Right lobe of liver (tissue), 6 donors: ENCODE measurements at regions not wholly inside any gene's neighbourhood (a gene's known extent, or its start where the extent isn't known, plus 50 kb on each side); places are given as distances from the start of the nearest gene placed in this dataset.

Source experiments
- ATAC-seq, 4 donors: fragments of 200-7000 bp; cut with Tn5 transposase; one replicate each; pipeline ENCODE4 v1.9.1; 2020; ENCODE audit warnings: mild to moderate bottlenecking in 4 of 4, moderate library complexity in 4 of 4
- DNase-seq, 3 donors: peaks; one replicate each; pipeline ENCODE4 v3.0.0-alpha.2; 2020
- H3K27ac ChIP-seq, 3 donors: fragments of 200-600 bp; one replicate each; pipeline ENCODE4 v1.8.0; 2022
- H3K27me3 ChIP-seq, 2 donors: fragments of 200-600 bp; one replicate each; pipeline ENCODE4 v1.8.0; 2022
- H3K36me3 ChIP-seq, 4 donors: fragments of 200-600 bp; sonication (generic) in 1 of 4; one replicate each; pipeline versions ENCODE4 v1.5.1 to v1.8.0; 2017 to 2022; ENCODE audit warnings: control low read depth in 1 of 4
- H3K4me1 ChIP-seq, 4 donors: fragments of 200-600 bp; sonication (generic) in 1 of 4; one replicate each; pipeline versions ENCODE4 v1.5.1 to v1.8.0; 2017 to 2022; ENCODE audit warnings: control low read depth in 1 of 4
- H3K4me3 ChIP-seq, 3 donors: fragments of 200-600 bp; one replicate each; pipeline ENCODE4 v1.8.0; 2022
- H3K9me3 ChIP-seq, 4 donors: fragments of 200-600 bp; sonication (generic) in 1 of 4; one replicate each; pipeline versions ENCODE4 v1.5.1 to v1.8.0; 2017 to 2022; ENCODE audit warnings: control low read depth in 1 of 4
- POLR2A ChIP-seq: fragments of 450-650 bp; IDR thresholded peaks from one replicate; pipeline ENCODE4 v1.6.1; 2017; ENCODE audit warnings: antibody characterized with exemption, mild to moderate bottlenecking
- WGBS: methylation state at CpG from one replicate; pipeline ENCODE4 v1.1.6; 2018; ENCODE audit warnings: low coverage, low lambda C conversion rate; ENCODE audit not compliant: insufficient coverage; ENCODE audit errors: missing lambda C conversion rate; 5-methylcytosine and 5-hydroxymethylcytosine counted together
- intact Hi-C, 2 donors: fragments of 100-400 bp; cut with DNase I; formaldehyde crosslinking; loops; one replicate each; pipeline versions ENCODE4 v1.11.2 to v1.14.1; 2022
- TF ChIP-seq, protein P1 (sequence below), 4 donors: fragments of 200-600 bp in 3 of 4; fragments of 450-650 bp in 1 of 4; IDR thresholded peaks; one replicate each; pipeline versions ENCODE4 v1.5.1 to v1.8.0; 2016 to 2022; ENCODE audit warnings: antibody characterized with exemption in 4 of 4, mild to moderate bottlenecking in 2 of 4
- donor health status: DM: no; HTN: yes; CAD: no.
- donor health status: DM: no; HTN: no; CAD: no.
- donor health status: DM: no; HTN: no; CAD: no.
- donor health status: DM: no; HTN: yes; CAD: no.
- donor health status: DM: no; HTN: yes; CAD: no.

DNA sequence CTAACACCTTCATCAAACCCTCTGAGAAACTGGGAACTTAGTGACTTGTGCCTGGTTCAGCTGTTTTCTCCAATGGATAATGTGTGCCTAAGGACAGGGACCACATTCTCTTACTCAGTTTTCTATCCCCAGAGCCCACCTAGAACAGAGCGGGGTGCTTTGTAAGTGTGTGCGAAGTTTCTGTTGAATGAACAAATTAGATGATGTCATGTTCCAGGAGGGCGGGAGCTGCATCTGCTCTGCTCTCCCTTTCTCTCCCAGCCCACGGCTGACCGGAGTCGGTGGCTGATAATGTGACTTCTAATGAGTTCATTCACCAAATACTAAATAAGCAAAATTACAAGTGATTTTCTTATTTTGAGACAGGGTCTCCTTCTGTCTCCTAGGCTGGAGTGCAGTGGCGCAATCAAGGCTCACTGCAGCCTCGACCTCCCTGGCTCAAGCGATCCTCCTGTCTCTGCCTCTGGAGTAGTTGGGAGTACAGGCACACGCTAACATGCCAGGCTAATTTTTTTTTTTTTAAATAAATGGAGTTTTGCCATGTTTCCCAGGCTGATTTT lies 60.7 kb upstream of the FNDC1 start:
- DNase-seq (no peak), ATAC-seq (no peak)
- H3K36me3 ChIP-seq, result no peaks in the 10 kb centered on the region
- no peaks in the 10 kb centered on the region for H3K4me1 ChIP-seq
- H3K9me3 ChIP-seq, result no peaks in the 10 kb centered on the region
- intact Hi-C loops, result no loop called here
- TF ChIP-seq, protein P1, sequence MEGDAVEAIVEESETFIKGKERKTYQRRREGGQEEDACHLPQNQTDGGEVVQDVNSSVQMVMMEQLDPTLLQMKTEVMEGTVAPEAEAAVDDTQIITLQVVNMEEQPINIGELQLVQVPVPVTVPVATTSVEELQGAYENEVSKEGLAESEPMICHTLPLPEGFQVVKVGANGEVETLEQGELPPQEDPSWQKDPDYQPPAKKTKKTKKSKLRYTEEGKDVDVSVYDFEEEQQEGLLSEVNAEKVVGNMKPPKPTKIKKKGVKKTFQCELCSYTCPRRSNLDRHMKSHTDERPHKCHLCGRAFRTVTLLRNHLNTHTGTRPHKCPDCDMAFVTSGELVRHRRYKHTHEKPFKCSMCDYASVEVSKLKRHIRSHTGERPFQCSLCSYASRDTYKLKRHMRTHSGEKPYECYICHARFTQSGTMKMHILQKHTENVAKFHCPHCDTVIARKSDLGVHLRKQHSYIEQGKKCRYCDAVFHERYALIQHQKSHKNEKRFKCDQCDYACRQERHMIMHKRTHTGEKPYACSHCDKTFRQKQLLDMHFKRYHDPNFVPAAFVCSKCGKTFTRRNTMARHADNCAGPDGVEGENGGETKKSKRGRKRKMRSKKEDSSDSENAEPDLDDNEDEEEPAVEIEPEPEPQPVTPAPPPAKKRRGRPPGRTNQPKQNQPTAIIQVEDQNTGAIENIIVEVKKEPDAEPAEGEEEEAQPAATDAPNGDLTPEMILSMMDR (IDR thresholded peaks at IDR 0.05), result no peak
- no peak for TF ChIP-seq POLR2A
- no peak overlapping the region for H3K4me3 ChIP-seq
- 76% methylated on average over 7 of the region's 10 CpGs for WGBS
- no peaks in the 10 kb centered on the region for H3K27me3 ChIP-seq
- no peak overlapping the region for H3K27ac ChIP-seq

DNA sequence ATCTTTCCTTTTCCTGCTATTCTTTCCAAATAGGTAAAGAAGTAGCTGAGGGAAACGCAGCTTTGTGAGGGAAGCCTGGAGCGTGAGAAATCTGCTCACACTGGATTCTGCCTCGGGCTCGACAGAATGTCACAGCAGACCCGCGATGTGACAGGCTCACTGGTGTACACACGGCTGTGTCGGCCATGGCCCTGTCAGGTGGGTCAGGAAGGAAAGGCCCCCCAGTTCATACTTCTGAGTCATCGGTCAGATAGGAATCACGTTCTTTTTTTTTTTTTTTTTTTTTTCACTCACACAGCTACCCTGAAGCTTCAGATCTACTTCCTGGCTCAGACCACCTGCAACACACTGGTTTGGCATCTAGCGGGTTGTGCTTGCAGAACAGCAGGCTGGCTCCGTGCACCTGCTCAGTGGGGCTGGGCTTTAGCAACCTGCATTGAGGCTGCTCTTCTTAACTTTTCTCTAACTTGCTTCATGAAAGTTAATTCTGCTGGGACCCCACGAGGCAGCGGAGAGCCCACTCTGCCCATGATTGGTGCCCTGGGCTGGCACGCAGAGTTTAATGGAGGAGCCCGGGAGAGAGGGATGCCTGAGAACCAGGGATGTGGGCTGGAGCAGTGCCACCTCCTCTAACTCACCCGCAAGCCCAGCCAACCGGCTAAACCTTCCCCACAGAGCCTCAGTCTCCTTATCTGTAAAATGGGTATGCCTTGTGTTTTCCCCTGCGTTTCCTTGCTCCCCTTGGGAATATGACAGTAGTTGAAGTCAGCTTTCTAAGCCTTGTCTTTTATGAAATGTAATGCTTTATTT lies 61.5 kb upstream of the FNDC1 start:
- H3K9me3 ChIP-seq, result no peaks in the 10 kb centered on the region
- H3K27me3 ChIP-seq, result no peaks in the 10 kb centered on the region
- peak in 3 of 4 donors; percentile 7 to 14 (median 7) for ATAC-seq
- TF ChIP-seq POLR2A, result no peak
- TF ChIP-seq, protein P1 (IDR thresholded peaks at IDR 0.05), result no peak
- WGBS, result 48% methylated on average over 13 of the region's 19 CpGs
- H3K4me1 ChIP-seq, result no peaks in the 10 kb centered on the region
- DNase-seq, result no peak
- peak overlapping the region in 1 of 3 donors; percentile 18 for H3K27ac ChIP-seq
- no peaks in the 10 kb centered on the region for H3K36me3 ChIP-seq
- intact Hi-C loops, result no loop called here
- no peak overlapping the region for H3K4me3 ChIP-seq

DNA sequence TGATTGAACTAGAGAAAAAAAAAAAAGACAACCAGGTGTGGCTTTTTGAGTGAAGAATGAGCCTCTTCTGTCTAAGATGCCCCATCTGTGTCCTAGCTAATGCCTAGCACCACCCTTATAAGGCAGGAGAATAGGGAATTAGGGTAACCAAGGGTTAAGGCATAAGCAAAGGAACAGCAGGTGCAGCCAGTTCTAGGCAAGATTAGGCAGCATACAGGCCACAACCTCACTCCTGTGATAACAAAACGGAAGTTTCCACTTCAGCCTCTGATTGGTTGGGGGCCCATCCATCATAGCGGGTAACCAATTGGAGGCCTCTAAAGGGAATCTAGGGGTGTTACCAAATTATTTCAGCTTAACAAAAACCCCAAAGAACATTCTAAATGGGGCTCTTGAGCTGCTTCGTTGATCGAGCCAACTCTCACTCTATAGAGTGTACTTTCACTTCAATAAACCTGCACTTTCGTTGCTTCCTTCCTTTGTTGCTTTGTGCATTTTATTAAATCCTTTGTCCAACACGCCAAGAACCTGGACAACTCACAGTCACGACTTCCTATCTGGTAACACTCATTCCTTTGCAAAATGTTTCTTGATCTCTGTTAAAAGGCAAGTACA lies 61.9 kb upstream of the TAGAP start:
- H3K4me1 ChIP-seq, result no peaks in the 10 kb centered on the region
- no peak overlapping the region for H3K4me3 ChIP-seq
- no peaks in the 10 kb centered on the region for H3K27me3 ChIP-seq
- H3K27ac ChIP-seq, result peak overlapping the region in 1 of 3 donors; percentile 18
- intact Hi-C loops, result no loop called here
- TF ChIP-seq POLR2A, result no peak
- TF ChIP-seq, protein P1 (IDR thresholded peaks at IDR 0.05), result no peak
- no peaks in the 10 kb centered on the region for H3K9me3 ChIP-seq
- no peaks in the 10 kb centered on the region for H3K36me3 ChIP-seq
- ATAC-seq (peak; percentile 65 to 74 (median 70)), DNase-seq (peak in 2 of 3 donors; percentile 68 to 69)
- WGBS, result 21% methylated on average over 6 of the region's 7 CpGs

DNA sequence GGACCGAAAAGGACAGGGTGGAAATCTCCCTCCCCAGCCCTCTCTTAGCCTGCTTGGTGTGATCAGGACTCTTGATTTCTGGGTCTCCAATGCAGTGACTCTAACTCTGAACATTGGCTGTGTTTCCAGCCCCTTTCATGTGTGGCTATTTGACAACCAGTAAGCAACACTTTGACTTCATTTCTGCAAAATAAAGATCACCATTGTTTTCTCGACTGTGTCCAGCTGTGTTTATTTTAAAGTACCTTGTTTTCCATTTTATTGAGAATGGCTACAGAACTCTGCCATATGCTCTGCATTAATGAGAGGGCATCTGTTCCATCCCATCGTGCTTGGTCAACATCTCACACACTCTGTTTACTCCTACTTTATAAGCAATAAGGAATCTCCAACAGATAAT lies 60.9 kb upstream of the TAGAP start:
- Histone ChIP-seq H3K9me3 (no peaks in the 10 kb centered on the region), H3K27ac (no peak overlapping the region), H3K36me3 (no peaks in the 10 kb centered on the region), H3K4me1 (no peaks in the 10 kb centered on the region), H3K4me3 (no peak overlapping the region), H3K27me3 (no peaks in the 10 kb centered on the region)
- intact Hi-C loops, result no loop called here
- 50% methylated on average over 3 of the region's 3 CpGs for WGBS
- no peak for TF ChIP-seq POLR2A
- TF ChIP-seq, protein P1 (IDR thresholded peaks at IDR 0.05), result no peak
- DNase-seq, result no peak
- no peak for ATAC-seq
